IMR-90 (cell line): ENCODE measurements at regions not wholly inside any gene's neighbourhood (a gene's known extent, or its start where the extent isn't known, plus 50 kb on each side); places are given as distances from the start of the nearest gene placed in this dataset.

Source experiments
- ATAC-seq: fragments of 200-7000 bp; cut with Tn5 transposase; 2 replicates; pipeline ENCODE4 v1.9.1; 2020; ENCODE audit warnings: low read depth, mild to moderate bottlenecking, moderate library complexity
- BruUV-seq: library from RNA; stranded (reverse); fragments of 400-500 nt; replicated peaks from 2 replicates; lab custom pipeline; 2021; lab: Mats Ljungman, UMichigan
- CTCF ChIA-PET: fragments of 300-600 bp; formaldehyde crosslinking; extraction: SDS; loops from one replicate; lab custom pipeline; 2021; ENCODE audit warnings: antibody characterized with exemption; lab: Yijun Ruan, JAX
- POLR2A ChIA-PET: fragments of 300-600 bp; sonication (Branson Sonifier 250); formaldehyde crosslinking; loops from one replicate; lab custom pipeline; 2022; ENCODE audit warnings: antibody characterized with exemption; ENCODE audit not compliant: unreplicated experiment; lab: Charles Lee
- DNase-seq: peaks from one replicate; pipeline ENCODE4 v3.0.0; 2013
- H2AFZ ChIP-seq: replicated peaks from 2 replicates; pipeline ENCODE3; 2013; ENCODE audit warnings: low read length, mild to moderate bottlenecking; ENCODE audit not compliant: poor library complexity
- H2AK5ac ChIP-seq: 2 replicates; pipeline ENCODE4 v1.6.1; 2013; ENCODE audit warnings: low read depth, low read length, inconsistent platforms
- H2AK9ac ChIP-seq: replicated peaks from 2 replicates; pipeline ENCODE3; 2013; ENCODE audit warnings: mild to moderate bottlenecking, low read depth, low read length, moderate library complexity; ENCODE audit not compliant: poor library complexity
- H2BK120ac ChIP-seq: 2 replicates; pipeline ENCODE4 v1.6.1; 2013; ENCODE audit warnings: low read depth, low read length, inconsistent platforms
- H2BK15ac ChIP-seq: 3 replicates; pipeline ENCODE4 v1.6.1; 2013; ENCODE audit warnings: low read depth, low read length, inconsistent platforms
- H2BK20ac ChIP-seq: 2 replicates; pipeline ENCODE4 v1.6.1; 2013; ENCODE audit warnings: low read depth, mild to moderate bottlenecking, inconsistent platforms, low read length, moderate library complexity
- H2BK5ac ChIP-seq: 2 replicates; pipeline ENCODE4 v1.6.1; 2013; ENCODE audit warnings: mild to moderate bottlenecking, low read depth, low read length, inconsistent platforms; ENCODE audit not compliant: poor library complexity, severe bottlenecking
- H3K14ac ChIP-seq: replicated peaks from 2 replicates; pipeline ENCODE4 v1.6.1; 2013; ENCODE audit warnings: low read depth, low read length, inconsistent platforms
- H3K18ac ChIP-seq: 2 replicates; pipeline ENCODE4 v1.6.1; 2013; ENCODE audit warnings: low read depth, low read length, control low read depth
- H3K23ac ChIP-seq: 2 replicates; pipeline ENCODE4 v1.6.1; 2013; ENCODE audit warnings: low read depth, low read length, inconsistent platforms
- H3K27ac ChIP-seq: 2 replicates; pipeline ENCODE4 v1.5.1; 2013; ENCODE audit warnings: mild to moderate bottlenecking, control low read depth, low read length; ENCODE audit not compliant: insufficient read depth
- H3K27me3 ChIP-seq: 2 replicates; pipeline ENCODE4 v1.6.1; 2013; ENCODE audit warnings: low read length; ENCODE audit not compliant: control insufficient read depth, insufficient read depth
- H3K36me3 ChIP-seq: 2 replicates; pipeline ENCODE4 v1.6.1; 2013; ENCODE audit warnings: low read length, mixed read lengths; ENCODE audit not compliant: control insufficient read depth, insufficient read depth
- H3K4ac ChIP-seq: 2 replicates; pipeline ENCODE4 v1.6.1; 2013; ENCODE audit warnings: low read depth, low read length, inconsistent platforms
- H3K4me1 ChIP-seq: 2 replicates; pipeline ENCODE4 v1.6.1; 2013; ENCODE audit warnings: low read length, mixed read lengths; ENCODE audit not compliant: control insufficient read depth, insufficient read depth
- H3K4me2 ChIP-seq: 2 replicates; pipeline ENCODE4 v1.6.1; 2013; ENCODE audit warnings: low read depth, mild to moderate bottlenecking, control low read depth, low read length, moderate library complexity
- H3K4me3 ChIP-seq: 2 replicates; pipeline ENCODE4 v1.5.1; 2013; ENCODE audit warnings: low read depth, mild to moderate bottlenecking, control low read depth, low read length, moderate library complexity; ENCODE audit not compliant: insufficient read depth
- H3K56ac ChIP-seq: 2 replicates; pipeline ENCODE4 v1.6.1; 2013; ENCODE audit warnings: low read length, inconsistent platforms; ENCODE audit not compliant: insufficient read depth; ENCODE audit errors: extremely low read depth
- H3K79me1 ChIP-seq, 2 experiments: 2 replicates each; pipeline ENCODE4 v1.6.1; 2013; ENCODE audit warnings: low read length in 2 of 2, inconsistent platforms in 1 of 2, low read depth in 1 of 2
- H3K9ac ChIP-seq: 2 replicates; pipeline ENCODE4 v1.6.1; 2013; ENCODE audit warnings: low read depth, low read length, control low read depth
- H3K9me1 ChIP-seq: 2 replicates; pipeline ENCODE4 v1.6.1; 2013; ENCODE audit warnings: low read length, inconsistent platforms; ENCODE audit not compliant: insufficient read depth
- H3K9me3 ChIP-seq: 2 replicates; pipeline ENCODE4 v1.6.1; 2013; ENCODE audit warnings: low read length; ENCODE audit not compliant: control insufficient read depth, insufficient read depth
- H4K20me1 ChIP-seq: 2 replicates; pipeline ENCODE4 v1.6.1; 2013; ENCODE audit warnings: low read length, inconsistent platforms; ENCODE audit not compliant: insufficient read depth
- H4K5ac ChIP-seq: 2 replicates; pipeline ENCODE4 v1.6.1; 2013; ENCODE audit warnings: mild to moderate bottlenecking, low read depth, low read length, control low read depth
- H4K8ac ChIP-seq, 2 experiments: 2 replicates each; pipeline ENCODE4 v1.6.1; 2013; ENCODE audit warnings: low read depth in 2 of 2, low read length in 2 of 2, control low read depth in 1 of 2, inconsistent platforms in 1 of 2
- H4K91ac ChIP-seq: 2 replicates; pipeline ENCODE4 v1.6.1; 2013; ENCODE audit warnings: low read depth, low read length, inconsistent platforms; ENCODE audit not compliant: insufficient read depth
- BHLHE40 ChIP-seq: fragments of 150-350 bp; IDR thresholded peaks from 2 replicates; pipeline ENCODE4 v1.6.1; 2016; ENCODE audit warnings: mild to moderate bottlenecking, low read depth, low read length
- CEBPB ChIP-seq: IDR thresholded peaks from 2 replicates; pipeline ENCODE4 v1.6.1; 2012; ENCODE audit warnings: low read depth, low read length, improper control_type of control experiment
- CHD1 ChIP-seq: IDR thresholded peaks from 2 replicates; pipeline ENCODE4 v1.6.1; 2012; ENCODE audit warnings: low read depth, low read length, improper control_type of control experiment
- CTCF ChIP-seq: conservative IDR thresholded peaks from 2 replicates; pipeline ENCODE4 v1.5.1; 2012; ENCODE audit warnings: mild to moderate bottlenecking, low read depth, low read length, improper control_type of control experiment
- ELK1 ChIP-seq: fragments of 150-350 bp; IDR thresholded peaks from 2 replicates; pipeline ENCODE4 v1.6.1; 2016; ENCODE audit warnings: low read depth, mild to moderate bottlenecking, low read length, moderate library complexity, borderline replicate concordance
- FOS ChIP-seq: fragments of 150-350 bp; IDR thresholded peaks from 2 replicates; pipeline ENCODE4 v1.6.1; 2016; ENCODE audit warnings: low read depth, low read length
- MAZ ChIP-seq: IDR thresholded peaks from 2 replicates; pipeline ENCODE4 v1.6.1; 2012; ENCODE audit warnings: low read depth, mild to moderate bottlenecking, low read length, improper control_type of control experiment, moderate library complexity, borderline replicate concordance
- MXI1 ChIP-seq: IDR thresholded peaks from 2 replicates; pipeline ENCODE4 v1.6.1; 2012; ENCODE audit warnings: low read depth, mild to moderate bottlenecking, low read length, moderate library complexity, borderline replicate concordance
- NFE2L2 ChIP-seq: fragments of 150-350 bp; IDR thresholded peaks from 2 replicates; pipeline ENCODE4 v1.6.1; 2016; ENCODE audit warnings: low read depth, mild to moderate bottlenecking, low read length
- POLR2A ChIP-seq: IDR thresholded peaks from 2 replicates; pipeline ENCODE4 v1.6.1; 2012; ENCODE audit warnings: mild to moderate bottlenecking, low read depth, low read length
- RAD21 ChIP-seq: IDR thresholded peaks from 2 replicates; pipeline ENCODE4 v1.6.1; 2012; ENCODE audit warnings: low read length, improper control_type of control experiment
- RFX5 ChIP-seq: IDR thresholded peaks from 2 replicates; pipeline ENCODE4 v1.8.0; 2012; ENCODE audit warnings: low read depth, mild to moderate bottlenecking, low read length, moderate library complexity
- USF2 ChIP-seq: fragments of 150-350 bp; IDR thresholded peaks from 2 replicates; pipeline ENCODE4 v1.6.1; 2017; ENCODE audit warnings: mild to moderate bottlenecking, antibody characterized with exemption, low read length, low read depth
- WGBS, 2 experiments: methylation state at CpG; one replicate each; pipeline versions ENCODE4 v1.1.5 to v1.1.7; 2013; ENCODE audit warnings: missing lambda C conversion rate in 2 of 2; ENCODE audit not compliant: insufficient read length in 1 of 2; ENCODE audit errors: extremely low coverage in 2 of 2; 5-methylcytosine and 5-hydroxymethylcytosine counted together
- dilution Hi-C: fragments of 300-500 bp; cut with HindIII; formaldehyde crosslinking; loops from one replicate; pipeline ENCODE4 v1.14.3; 2018; ENCODE audit warnings: low sequenced_read_pairs; ENCODE audit not compliant: unreplicated experiment
- in situ Hi-C: fragments of 300-500 bp; cut with MboI; formaldehyde crosslinking; loops from 3 replicates; pipeline ENCODE4 v1.14.3; 2019; ENCODE audit warnings: low sequenced_read_pairs, inconsistent platforms, mixed read lengths
- intact Hi-C: fragments of 100-400 bp; cut with micrococcal nuclease; formaldehyde crosslinking; loops from 2 replicates; pipeline ENCODE4 v1.10.0; 2022

- Histone ChIP-seq H3K14ac (no peak overlapping the region), H3K18ac (no peak overlapping the region), H3K4ac (no peak overlapping the region), H3K4me1 (peaks cover 3% of the 10 kb centered on the region; the same call in 1 of the 2 replicates), H3K27me3 (no peaks in the 10 kb centered on the region; the same call in 1 of the 2 replicates), H3K4me2 (no peak overlapping the region), H2AK9ac (no peak overlapping the region), H3K23ac (no peak overlapping the region), H4K91ac (no peak overlapping the region), H4K20me1 (no peaks in the 10 kb centered on the region), H3K4me3 (no peak overlapping the region), H2BK20ac (no peak overlapping the region), H3K9me1 (no peaks in the 10 kb centered on the region), H2BK120ac (no peak overlapping the region), H3K9ac (no peak overlapping the region), H2AFZ (no peak overlapping the region), H3K9me3 (no peaks in the 10 kb centered on the region), H4K8ac (no peak overlapping the region; a peak in 1 of 4 replicates), H3K36me3 (no peaks in the 10 kb centered on the region), H3K56ac (no peak overlapping the region), H2BK5ac (no peak overlapping the region), H2BK15ac (no peak overlapping the region), H3K79me1 (no peaks in the 10 kb centered on the region), H4K5ac (no peak overlapping the region), H2AK5ac (no peak overlapping the region), H3K27ac (no peak overlapping the region)
- POLR2A ChIA-PET: no interaction called here
- intact Hi-C loops: no loop called here
- ATAC-seq: no peak; the same call in 1 of the 2 replicates
- in situ Hi-C loops: no loop called here
- dilution Hi-C loops: no loop called here
- no TSS peak for BruUV-seq
- CTCF ChIA-PET: interaction anchor here (0.6 kb wide), 2 partner anchors 52 to 595 kb away, joined by 3 to 7 read pairs; no protein-coding TSS in a partner anchor
- TF ChIP-seq RFX5 (no peak), CHD1 (no peak), BHLHE40 (no peak), CEBPB (no peak), ELK1 (no peak), FOS (no peak), MXI1 (no peak), NFE2L2 (no peak), CTCF (no peak), USF2 (no peak), MAZ (no peak), RAD21 (no peak), POLR2A (no peak)
- DNase-seq: peak; percentile 35
- WGBS, 2 experiments: no CpG with 5 or more reads among the region's 1 CpG
Observed at GRCh38 chr2:12637754-12638153, 79.0 kb upstream of the TRIB2 start.
